ENCODE measurements at regions not wholly inside any gene's neighbourhood (a gene's known extent, or its start where the extent isn't known, plus 50 kb on each side); places are given as distances from the start of the nearest gene placed in this dataset.

GRCh38 chr2:111219285-111219684 lies 98.6 kb downstream of the BCL2L11 start:
- no peak overlapping the region for H3K27ac ChIP-seq (ENCODE audit: low read depth, low read length)

GRCh38 chr2:111219734-111220505 lies 99.2 kb downstream of the BCL2L11 start:
- H2AFZ ChIP-seq (ENCODE audit: low read length, unreplicated experiment) = no peak overlapping the region
- H3K27me3 ChIP-seq (ENCODE audit: insufficient read depth, low read length) = no peaks in the 10 kb centered on the region
- no peak overlapping the region for H3K27ac ChIP-seq (ENCODE audit: low read depth, low read length)
- H3K36me3 ChIP-seq (ENCODE audit: insufficient read depth, low read length) = no peaks in the 10 kb centered on the region
- no peaks in the 10 kb centered on the region for H3K4me1 ChIP-seq (ENCODE audit: control insufficient read depth, insufficient read depth, low read length, unreplicated experiment)
- H3K79me2 ChIP-seq (ENCODE audit: control insufficient read depth, insufficient read depth, low read length, unreplicated experiment) = no peaks in the 10 kb centered on the region
- H3K4me3 ChIP-seq (ENCODE audit: low read depth, low read length) = no peak overlapping the region

More at GRCh38 chr2:111219285-111219684, 98.6 kb downstream of the BCL2L11 start:
- Histone ChIP-seq H3K27me3 (ENCODE audit: insufficient read depth, low read length) (no peaks in the 10 kb centered on the region), H3K79me2 (ENCODE audit: control insufficient read depth, insufficient read depth, low read length, unreplicated experiment) (no peaks in the 10 kb centered on the region), H3K4me3 (ENCODE audit: low read depth, low read length) (no peak overlapping the region), H2AFZ (ENCODE audit: low read length, unreplicated experiment) (no peak overlapping the region), H3K36me3 (ENCODE audit: insufficient read depth, low read length) (0 out of 2 replicates have a peak, but pooled peaks cover 5% of the 10 kb centered on the region), H3K4me1 (ENCODE audit: control insufficient read depth, insufficient read depth, low read length, unreplicated experiment) (no peaks in the 10 kb centered on the region)

GRCh38 chr2:111220962-111221361 lies 100.2 kb downstream of the BCL2L11 start:
- H3K4me1 ChIP-seq (ENCODE audit: control insufficient read depth, insufficient read depth, low read length, unreplicated experiment) = no peaks in the 10 kb centered on the region
- H3K79me2 ChIP-seq (ENCODE audit: control insufficient read depth, insufficient read depth, low read length, unreplicated experiment) = no peaks in the 10 kb centered on the region
- no peak overlapping the region for H3K27ac ChIP-seq (ENCODE audit: low read depth, low read length)
- no peak overlapping the region for H3K4me3 ChIP-seq (ENCODE audit: low read depth, low read length)
- H3K36me3 ChIP-seq (ENCODE audit: insufficient read depth, low read length) = no peaks in the 10 kb centered on the region
- no peaks in the 10 kb centered on the region for H3K27me3 ChIP-seq (ENCODE audit: insufficient read depth, low read length)
- H2AFZ ChIP-seq (ENCODE audit: low read length, unreplicated experiment) = no peak overlapping the region

- H3K27me3 ChIP-seq (ENCODE audit: insufficient read depth, low read length) = no peaks in the 10 kb centered on the region
- H2AFZ ChIP-seq (ENCODE audit: low read length, unreplicated experiment) = no peak overlapping the region
- H3K36me3 ChIP-seq (ENCODE audit: insufficient read depth, low read length) = no peaks in the 10 kb centered on the region
- H3K79me2 ChIP-seq (ENCODE audit: control insufficient read depth, insufficient read depth, low read length, unreplicated experiment) = no peaks in the 10 kb centered on the region
- no peak overlapping the region for H3K4me3 ChIP-seq (ENCODE audit: low read depth, low read length)
- no peaks in the 10 kb centered on the region for H3K4me1 ChIP-seq (ENCODE audit: control insufficient read depth, insufficient read depth, low read length, unreplicated experiment)
- no peak overlapping the region for H3K27ac ChIP-seq (ENCODE audit: low read depth, low read length)
These were observed 101.0 kb downstream of the BCL2L11 start for GRCh38 chr2:111221701-111222100.

GRCh38 chr2:111222204-111222866 lies 101.6 kb downstream of the BCL2L11 start:
- no peak overlapping the region for H2AFZ ChIP-seq (ENCODE audit: low read length, unreplicated experiment)
- H3K27ac ChIP-seq (ENCODE audit: low read depth, low read length) = no peak overlapping the region
- no peaks in the 10 kb centered on the region for H3K79me2 ChIP-seq (ENCODE audit: control insufficient read depth, insufficient read depth, low read length, unreplicated experiment)
- no peaks in the 10 kb centered on the region for H3K27me3 ChIP-seq (ENCODE audit: insufficient read depth, low read length)
- no peak overlapping the region for H3K4me3 ChIP-seq (ENCODE audit: low read depth, low read length)
- H3K36me3 ChIP-seq (ENCODE audit: insufficient read depth, low read length) = no peaks in the 10 kb centered on the region
- H3K4me1 ChIP-seq (ENCODE audit: control insufficient read depth, insufficient read depth, low read length, unreplicated experiment) = peaks cover 3% of the 10 kb centered on the region

- Histone ChIP-seq H3K4me1 (ENCODE audit: control insufficient read depth, insufficient read depth, low read length, unreplicated experiment) (peaks cover 11% of the 10 kb centered on the region), H2AFZ (ENCODE audit: low read length, unreplicated experiment) (no peak overlapping the region)
These were observed 105.1 kb downstream of the BCL2L11 start for GRCh38 chr2:111225856-111226255.

GRCh38 chr2:111226876-111227700 lies 106.4 kb downstream of the BCL2L11 start:
- Histone ChIP-seq H3K27ac (ENCODE audit: low read depth, low read length) (peak overlapping the region; percentile 49), H2AFZ (ENCODE audit: low read length, unreplicated experiment) (no peak overlapping the region), H3K4me3 (ENCODE audit: low read depth, low read length) (no peak overlapping the region), H3K4me1 (ENCODE audit: control insufficient read depth, insufficient read depth, low read length, unreplicated experiment) (peaks cover 11% of the 10 kb centered on the region), H3K27me3 (ENCODE audit: insufficient read depth, low read length) (no peaks in the 10 kb centered on the region), H3K36me3 (ENCODE audit: insufficient read depth, low read length) (peaks cover 4% of the 10 kb centered on the region), H3K79me2 (ENCODE audit: control insufficient read depth, insufficient read depth, low read length, unreplicated experiment) (no peaks in the 10 kb centered on the region)

More at GRCh38 chr2:111225856-111226255, 105.1 kb downstream of the BCL2L11 start:
- Histone ChIP-seq H3K27me3 (ENCODE audit: insufficient read depth, low read length) (no peaks in the 10 kb centered on the region), H3K27ac (ENCODE audit: low read depth, low read length) (no peak overlapping the region), H3K36me3 (ENCODE audit: insufficient read depth, low read length) (peaks cover 2% of the 10 kb centered on the region), H3K79me2 (ENCODE audit: control insufficient read depth, insufficient read depth, low read length, unreplicated experiment) (no peaks in the 10 kb centered on the region), H3K4me3 (ENCODE audit: low read depth, low read length) (no peak overlapping the region)

- peaks cover 7% of the 10 kb centered on the region for H3K36me3 ChIP-seq (ENCODE audit: insufficient read depth, low read length)
- H3K4me1 ChIP-seq (ENCODE audit: control insufficient read depth, insufficient read depth, low read length, unreplicated experiment) = peaks cover 11% of the 10 kb centered on the region
- H3K27me3 ChIP-seq (ENCODE audit: insufficient read depth, low read length) = no peaks in the 10 kb centered on the region
- H3K4me3 ChIP-seq (ENCODE audit: low read depth, low read length) = no peak overlapping the region
- H3K27ac ChIP-seq (ENCODE audit: low read depth, low read length) = peak overlapping the region; percentile 49; the same call in 1 of the 2 replicates
- H2AFZ ChIP-seq (ENCODE audit: low read length, unreplicated experiment) = no peak overlapping the region
- no peaks in the 10 kb centered on the region for H3K79me2 ChIP-seq (ENCODE audit: control insufficient read depth, insufficient read depth, low read length, unreplicated experiment)
These were observed 107.0 kb downstream of the BCL2L11 start for GRCh38 chr2:111227716-111228141.

- Histone ChIP-seq H3K27me3 (ENCODE audit: insufficient read depth, low read length) (no peaks in the 10 kb centered on the region), H3K4me1 (ENCODE audit: control insufficient read depth, insufficient read depth, low read length, unreplicated experiment) (peaks cover 11% of the 10 kb centered on the region), H3K36me3 (ENCODE audit: insufficient read depth, low read length) (peaks cover 12% of the 10 kb centered on the region), H3K4me3 (ENCODE audit: low read depth, low read length) (no peak overlapping the region), H3K79me2 (ENCODE audit: control insufficient read depth, insufficient read depth, low read length, unreplicated experiment) (no peaks in the 10 kb centered on the region), H3K27ac (ENCODE audit: low read depth, low read length) (no peak overlapping the region), H2AFZ (ENCODE audit: low read length, unreplicated experiment) (no peak overlapping the region)
These were observed 111.0 kb downstream of the BCL2L11 start for GRCh38 chr2:111231532-111232252.
